Small intestine (tissue), 7 donors: ENCODE measurements at regions not wholly inside any gene's neighbourhood (a gene's known extent, or its start where the extent isn't known, plus 50 kb on each side); places are given as distances from the start of the nearest gene placed in this dataset.
A peak's percentile ranks its signal among the peaks of the same experiment; 100 is the strongest.

Experiments
- DNase-seq, 2 donors: peaks; one replicate each; pipeline versions ENCODE4 v3.0.0 to v3.0.0-alpha.2; 2013
- FAIRE-seq: peaks from 2 replicates; lab custom pipeline; 2012; peaks lifted over from hg19 to GRCh38; lab: Jason Lieb, UNC
- H3K27ac ChIP-seq, 3 donors: one replicate each; pipeline ENCODE4 v1.5.1; 2013; ENCODE audit warnings: low read length in 2 of 3, mild to moderate bottlenecking in 2 of 3, control low read depth in 1 of 3, inconsistent platforms in 1 of 3, low read depth in 1 of 3, moderate library complexity in 1 of 3
- H3K27me3 ChIP-seq, 3 donors: one replicate each; pipeline ENCODE4 v1.6.1; 2013; ENCODE audit warnings: low read length in 3 of 3, inconsistent platforms in 1 of 3; ENCODE audit not compliant: control insufficient read depth in 3 of 3, insufficient read depth in 3 of 3
- H3K36me3 ChIP-seq, 3 donors: one replicate each; pipeline ENCODE4 v1.6.1; 2013; ENCODE audit warnings: low read length in 3 of 3, inconsistent platforms in 1 of 3, low read depth in 1 of 3, mild to moderate bottlenecking in 1 of 3, moderate library complexity in 1 of 3; ENCODE audit not compliant: control insufficient read depth in 3 of 3, insufficient read depth in 2 of 3
- H3K4me1 ChIP-seq, 3 donors: one replicate each; pipeline ENCODE4 v1.6.1; 2013; ENCODE audit warnings: low read length in 2 of 3, inconsistent platforms in 1 of 3, low read depth in 1 of 3, mild to moderate bottlenecking in 1 of 3, moderate library complexity in 1 of 3; ENCODE audit not compliant: control insufficient read depth in 3 of 3, insufficient read depth in 2 of 3
- H3K4me3 ChIP-seq, 3 donors: one replicate each; pipeline ENCODE4 v1.5.1; 2013; ENCODE audit warnings: low read length in 3 of 3, control low read depth in 1 of 3, inconsistent platforms in 1 of 3, low read depth in 1 of 3, mild to moderate bottlenecking in 1 of 3, moderate library complexity in 1 of 3
- H3K9me3 ChIP-seq, 2 donors: one replicate each; pipeline ENCODE4 v1.6.1; 2013; ENCODE audit warnings: low read depth in 1 of 2, low read length in 1 of 2; ENCODE audit not compliant: control insufficient read depth in 2 of 2, insufficient read depth in 1 of 2
- WGBS, 3 donors: extraction: QIAGEN DNeasy Blood & Tissue Kit; methylation state at CpG; one replicate each; pipeline ENCODE4 v1.1.7; 2013; 5-methylcytosine and 5-hydroxymethylcytosine counted together
- donor health status: healthy with polysubstance abuse.
- donor health status: control.
- donor health status: control.
- donor health status: Bipolar disorder and iron deficiency.
- donor health status: healthy.

GRCh38 chr5:168039566-168040248, 251.7 kb upstream of the WWC1 start:
- Histone ChIP-seq H3K4me1 (no peaks in the 10 kb centered on the region), H3K27ac (no peak overlapping the region), H3K36me3 (no peaks in the 10 kb centered on the region), H3K9me3 (no peaks in the 10 kb centered on the region), H3K27me3 (peaks cover 0 to 14% (median 0%) of the 10 kb centered on the region in 3 donors), H3K4me3 (no peak overlapping the region)
- no peak for FAIRE-seq
- 16 to 52% (median 36%) methylated on average over 13 of the region's 13 CpGs for WGBS, 3 donors
- DNase-seq, result peak; percentile 6 to 10

GRCh38 chr5:168041583-168041982, 249.9 kb upstream of the WWC1 start:
- no peaks in the 10 kb centered on the region for H3K4me1 ChIP-seq
- H3K27ac ChIP-seq, result no peak overlapping the region
- H3K9me3 ChIP-seq, result no peaks in the 10 kb centered on the region
- H3K36me3 ChIP-seq, result no peaks in the 10 kb centered on the region
- H3K27me3 ChIP-seq, result peaks cover 0 to 14% (median 0%) of the 10 kb centered on the region in 3 donors
- DNase-seq, result no peak
- no peak overlapping the region for H3K4me3 ChIP-seq
- 59 to 78% (median 65%) methylated on average over 2 of the region's 2 CpGs for WGBS, 3 donors
- no peak for FAIRE-seq

DNA sequence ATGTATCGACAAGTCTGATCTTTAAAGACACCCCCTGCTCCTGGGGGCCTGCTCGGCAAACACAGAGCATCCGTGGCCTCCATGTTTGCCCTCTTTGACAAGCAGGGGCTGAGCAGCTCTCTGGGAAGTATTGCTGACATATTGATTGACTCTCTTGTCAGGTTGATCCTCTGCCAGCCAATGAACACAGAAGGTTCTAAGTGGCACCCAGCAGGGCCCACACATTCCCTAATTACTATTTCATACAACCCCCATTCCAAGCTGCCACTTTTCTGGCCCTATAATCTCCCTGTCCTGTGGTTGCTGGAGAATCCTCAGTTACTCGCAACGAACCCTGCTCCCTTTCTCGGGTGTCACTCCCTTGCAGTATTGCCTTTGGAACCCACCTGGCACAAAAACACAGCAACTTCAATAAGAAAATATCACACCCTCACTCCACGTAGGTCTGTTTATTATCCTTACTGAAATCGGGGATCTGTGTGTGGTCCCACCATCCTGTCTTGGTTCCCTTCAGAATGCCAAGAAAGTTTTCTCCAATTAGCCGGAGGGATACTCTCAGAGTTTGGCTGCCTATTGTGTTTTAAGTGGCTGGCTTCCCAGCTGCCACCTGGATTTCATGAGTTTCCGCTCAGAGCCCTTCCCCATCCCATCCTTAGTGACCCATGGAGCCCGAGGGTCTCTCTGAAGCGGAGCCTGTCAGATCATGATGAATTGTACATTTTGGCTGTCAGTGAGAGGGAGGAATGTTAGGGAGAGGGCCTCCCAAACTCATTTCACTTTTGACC, 249.0 kb upstream of the WWC1 start:
- Histone ChIP-seq H3K36me3 (no peaks in the 10 kb centered on the region), H3K9me3 (no peaks in the 10 kb centered on the region), H3K27ac (no peak overlapping the region), H3K27me3 (peaks cover 0 to 14% (median 0%) of the 10 kb centered on the region in 3 donors), H3K4me3 (no peak overlapping the region), H3K4me1 (no peaks in the 10 kb centered on the region)
- FAIRE-seq (no peak), DNase-seq (no peak)
- whole genome bisulfite sequencing, 3 donors, result 74 to 77% (median 77%) methylated on average over 12 of the region's 12 CpGs

DNA sequence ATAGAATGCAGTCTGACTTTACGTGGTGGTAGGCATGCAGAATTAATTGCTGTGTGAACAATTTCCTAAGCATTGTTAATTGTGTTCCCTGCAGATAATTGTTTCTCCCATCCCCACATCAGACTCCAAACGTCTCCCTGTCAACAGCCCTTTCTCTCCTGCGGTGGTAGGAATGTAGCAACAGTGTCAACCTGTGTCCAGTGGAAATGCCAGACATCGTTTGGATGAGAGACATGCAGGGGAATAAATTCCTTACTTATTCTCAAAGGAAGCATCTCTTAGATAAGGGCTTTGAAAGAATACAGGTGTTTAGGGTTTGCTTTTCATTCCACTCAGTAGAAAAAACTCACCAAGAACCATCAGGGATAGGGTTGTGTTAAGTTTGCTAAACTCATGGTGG, 245.3 kb upstream of the WWC1 start:
- H3K27me3 ChIP-seq, result peaks cover 0 to 4% (median 0%) of the 10 kb centered on the region in 3 donors
- DNase-seq, result no peak
- H3K4me1 ChIP-seq, result no peaks in the 10 kb centered on the region
- 49 to 66% (median 54%) methylated on average over 4 of the region's 4 CpGs for WGBS, 3 donors
- H3K36me3 ChIP-seq, result no peaks in the 10 kb centered on the region
- H3K27ac ChIP-seq, result no peak overlapping the region
- no peaks in the 10 kb centered on the region for H3K9me3 ChIP-seq
- H3K4me3 ChIP-seq, result no peak overlapping the region
- no peak for FAIRE-seq

DNA sequence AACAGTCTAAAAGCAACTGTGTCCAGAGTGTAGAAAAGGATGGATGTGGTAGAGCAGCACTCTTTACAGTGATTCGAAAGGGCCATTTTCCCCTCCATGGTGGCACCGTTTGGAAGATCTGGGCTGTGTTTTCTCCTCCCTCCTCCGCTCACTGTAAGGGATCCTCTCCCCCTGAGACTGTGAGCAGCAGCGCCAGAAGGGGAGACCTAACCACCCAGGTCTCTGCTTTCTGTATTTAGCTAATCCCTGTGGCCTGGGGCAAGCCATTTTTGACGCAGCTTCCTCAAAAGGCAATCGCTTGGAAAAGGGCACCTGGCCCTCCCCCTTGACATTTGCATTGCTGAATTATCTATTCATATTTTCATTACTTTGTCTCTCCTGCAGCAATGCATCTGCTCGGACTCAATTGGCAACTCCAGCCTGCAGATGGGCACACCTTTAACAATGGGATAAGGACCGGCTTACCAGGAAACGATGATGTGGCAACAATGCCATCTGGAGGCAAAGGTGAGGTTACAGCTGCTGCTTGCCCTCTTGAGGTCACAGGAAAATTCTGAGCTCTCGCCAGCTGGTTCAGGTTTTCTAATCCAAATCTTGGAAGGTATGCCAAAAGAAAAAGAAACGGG, 244.3 kb upstream of the WWC1 start:
- 24 to 37% (median 29%) methylated on average over 10 to 11 of the region's 11 CpGs for WGBS, 3 donors
- Histone ChIP-seq H3K4me1 (no peaks in the 10 kb centered on the region), H3K4me3 (no peak overlapping the region), H3K27me3 (peaks cover 0 to 4% (median 0%) of the 10 kb centered on the region in 3 donors), H3K9me3 (no peaks in the 10 kb centered on the region), H3K27ac (no peak overlapping the region), H3K36me3 (no peaks in the 10 kb centered on the region)
- FAIRE-seq, result no peak
- DNase-seq, result peak; percentile 42 to 76

DNA sequence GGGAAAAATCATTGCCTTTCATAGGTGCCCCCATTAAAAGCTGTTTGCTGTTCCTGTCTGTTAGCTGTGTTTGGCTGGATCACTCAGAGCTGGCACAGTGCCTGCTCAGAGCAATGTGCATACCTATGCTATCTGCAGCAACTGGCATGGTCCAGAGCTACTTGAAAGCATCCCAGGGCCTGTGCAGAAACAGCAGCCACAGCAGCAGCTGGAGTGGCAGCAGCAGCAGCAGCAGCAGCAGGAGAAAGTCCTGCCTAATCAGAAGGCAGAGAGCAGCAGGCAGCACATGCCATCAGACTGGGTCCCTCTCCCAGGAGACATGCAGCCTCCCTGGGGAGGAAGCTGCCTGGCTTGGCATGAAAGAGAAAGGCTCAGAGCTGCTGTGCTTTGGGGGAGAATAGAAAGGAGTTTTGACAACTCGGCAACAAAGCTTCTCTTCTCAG, 243.8 kb upstream of the WWC1 start:
- no peaks in the 10 kb centered on the region for H3K9me3 ChIP-seq
- H3K4me3 ChIP-seq, result no peak overlapping the region
- FAIRE-seq, result no peak
- H3K27me3 ChIP-seq, result peaks cover 0 to 4% (median 0%) of the 10 kb centered on the region in 3 donors
- no peak overlapping the region for H3K27ac ChIP-seq
- no peaks in the 10 kb centered on the region for H3K4me1 ChIP-seq
- H3K36me3 ChIP-seq, result no peaks in the 10 kb centered on the region
- 11 to 41% (median 27%) methylated on average over 1 of the region's 1 CpG for WGBS, 3 donors
- DNase-seq, result no peak

GRCh38 chr5:168048486-168048885, 243.0 kb upstream of the WWC1 start:
- no peak overlapping the region for H3K27ac ChIP-seq
- H3K4me1 ChIP-seq, result no peaks in the 10 kb centered on the region
- no peak overlapping the region for H3K4me3 ChIP-seq
- DNase-seq, result no peak
- WGBS, 3 donors, result 85 to 94% (median 91%) methylated on average over 1 of the region's 1 CpG
- FAIRE-seq, result no peak
- H3K36me3 ChIP-seq, result no peaks in the 10 kb centered on the region
- H3K9me3 ChIP-seq, result no peaks in the 10 kb centered on the region
- peaks cover 0 to 4% (median 0%) of the 10 kb centered on the region in 3 donors for H3K27me3 ChIP-seq

- no peak overlapping the region for H3K4me3 ChIP-seq
- no peak overlapping the region for H3K27ac ChIP-seq
- H3K36me3 ChIP-seq, result no peaks in the 10 kb centered on the region
- peaks cover 0 to under 1% of the 10 kb centered on the region in 2 donors for H3K9me3 ChIP-seq
- H3K27me3 ChIP-seq, result peaks cover 0 to 4% (median 0%) of the 10 kb centered on the region in 3 donors
- FAIRE-seq, result no peak
- H3K4me1 ChIP-seq, result no peaks in the 10 kb centered on the region
- WGBS, 3 donors, result 71 to 82% (median 81%) methylated on average over 4 of the region's 4 CpGs
- no peak for DNase-seq
These were observed 238.8 kb upstream of the WWC1 start for GRCh38 chr5:168052686-168053085.
